Cerebellar nuclear complex (tissue), 1 donor: ENCODE measurements at regions not wholly inside any gene's neighbourhood (a gene's known extent, or its start where the extent isn't known, plus 50 kb on each side); places are given as distances from the start of the nearest gene placed in this dataset.

Experiments
- DNase-seq, 2 experiments: peaks; one replicate each; lab custom pipeline; 2025; lab: John Stamatoyannopoulos, UW

GRCh38 chr12:87160848-87161601, 868.2 kb downstream of the C12orf50 start:
- DNase-seq = no peak

DNA sequence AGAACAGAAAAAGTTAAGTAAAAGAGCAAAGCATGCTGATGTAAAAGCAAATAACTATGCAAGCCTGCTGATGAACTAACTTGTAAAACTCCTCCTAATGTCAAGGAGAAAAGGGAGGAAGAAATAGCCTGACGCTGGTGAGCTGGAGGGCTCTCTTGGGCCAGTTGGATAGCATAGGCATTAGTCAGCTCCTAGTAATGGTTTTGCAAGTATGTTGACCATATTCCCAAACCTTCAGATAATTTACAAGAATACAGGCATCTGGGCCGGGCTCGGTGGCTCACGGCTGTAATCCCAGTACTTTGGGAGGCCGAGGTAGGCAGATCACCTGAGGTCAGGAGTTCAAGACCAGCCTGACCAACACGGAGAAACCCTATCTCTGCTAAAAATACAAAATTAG, 871.4 kb downstream of the C12orf50 start:
- DNase-seq = no peak

- DNase-seq = no peak
Observed at GRCh38 chr12:87155621-87156020, 873.6 kb downstream of the C12orf50 start.

- no peak for DNase-seq
Observed at GRCh38 chr12:87152841-87153528, 876.2 kb downstream of the C12orf50 start.

DNA sequence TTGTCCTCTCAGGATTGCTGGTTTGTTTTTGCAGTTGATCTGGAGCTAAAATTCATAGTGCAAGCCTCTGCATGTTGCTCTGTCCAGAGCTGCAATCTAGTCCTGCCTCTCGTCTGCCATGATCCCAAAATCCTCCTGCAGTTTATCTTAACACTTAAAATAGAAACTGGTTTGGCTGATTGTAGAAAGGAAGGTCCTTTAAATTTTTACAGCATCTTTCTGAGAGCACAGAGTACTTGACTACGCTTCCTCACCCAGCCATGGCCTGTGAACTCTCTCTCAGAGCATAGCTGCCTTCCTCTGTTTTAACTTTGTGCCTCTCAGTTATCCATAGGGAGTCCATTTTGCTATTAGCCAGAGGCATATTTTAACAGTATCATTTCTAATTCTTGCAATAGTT, 877.1 kb downstream of the C12orf50 start:
- no peak for DNase-seq

DNA sequence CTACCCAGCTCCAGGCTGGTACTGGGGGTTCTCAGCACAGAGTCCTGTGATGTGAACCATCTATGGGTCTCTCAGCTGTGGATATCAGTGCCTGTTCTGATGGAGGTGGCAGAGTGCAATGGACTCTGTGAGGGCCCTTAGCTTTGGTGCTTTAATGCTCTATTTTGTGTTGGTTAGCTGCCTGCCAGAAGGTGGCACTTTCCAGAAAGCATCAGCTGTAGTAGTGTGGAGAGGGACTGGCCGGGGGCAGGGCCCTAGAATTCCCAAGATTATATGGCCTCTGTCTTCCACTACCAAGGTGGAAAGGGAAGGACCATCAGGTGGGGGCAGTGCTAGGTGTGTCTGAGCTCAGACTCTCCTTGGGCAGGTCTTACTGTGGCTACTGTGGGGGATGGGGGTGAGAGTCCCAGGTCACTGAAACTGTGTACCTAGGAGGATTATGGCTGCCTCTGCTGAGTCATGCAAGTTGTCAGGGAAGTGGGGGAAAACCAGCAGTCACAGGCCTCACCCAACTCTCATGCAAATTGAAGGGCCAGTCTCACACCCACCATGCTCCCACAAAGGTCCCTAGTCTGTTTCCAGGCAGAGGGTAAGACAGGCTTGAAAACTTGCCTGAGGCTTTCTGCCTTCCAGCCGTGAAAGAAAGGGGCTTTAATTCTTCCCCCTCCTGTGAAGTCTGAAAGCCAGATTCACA, 878.1 kb downstream of the C12orf50 start:
- DNase-seq = no peak

- DNase-seq = no peak
Observed at GRCh38 chr12:87142342-87142741, 886.2 kb upstream of the MGAT4C start.

- DNase-seq = no peak
Observed at GRCh38 chr12:87141091-87141490, 884.9 kb upstream of the MGAT4C start.

DNA sequence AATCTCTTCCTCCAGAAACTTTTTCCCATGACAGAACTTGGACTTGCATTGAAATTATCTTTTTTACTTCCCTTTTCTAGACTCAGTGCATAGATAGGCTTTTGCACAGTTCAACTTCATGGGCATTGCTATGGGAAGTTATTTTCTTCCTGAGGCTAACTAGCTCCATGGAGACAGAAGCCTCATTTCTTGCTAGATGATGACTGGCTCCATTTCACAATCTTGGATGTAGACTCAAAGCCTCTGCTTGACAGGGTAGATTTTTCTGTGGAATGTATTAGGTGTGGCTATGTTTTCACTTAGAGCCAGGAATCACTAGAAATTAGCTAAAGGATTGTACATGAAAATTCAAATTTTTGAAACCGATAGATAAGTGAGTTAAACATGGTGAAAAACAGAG, 884.1 kb upstream of the MGAT4C start:
- no peak for DNase-seq

DNA sequence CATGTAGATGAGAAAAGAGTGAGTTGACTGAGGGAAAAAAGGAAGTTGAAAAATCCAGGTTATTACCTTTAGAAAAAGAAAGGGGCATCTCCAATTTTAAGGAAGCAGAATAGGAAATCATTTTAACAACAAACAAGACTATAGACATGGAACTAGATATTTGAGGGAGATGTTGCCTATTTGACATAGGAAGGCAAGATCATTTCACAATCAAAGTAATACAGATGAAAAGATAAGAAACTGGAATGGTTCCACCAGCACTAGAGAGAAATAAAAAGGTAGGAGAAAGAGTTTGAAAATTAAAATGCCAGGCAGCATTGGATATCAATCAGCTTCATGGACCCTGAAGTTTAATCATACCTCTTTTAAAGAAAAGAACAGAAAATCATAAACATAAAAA, 881.0 kb upstream of the MGAT4C start:
- no peak for DNase-seq

- DNase-seq = no peak
Observed at GRCh38 chr12:87136330-87136976, 880.3 kb upstream of the MGAT4C start.

GRCh38 chr12:87127272-87127671, 871.1 kb upstream of the MGAT4C start:
- peak in 1 of 2 experiments; percentile 85 for DNase-seq

DNA sequence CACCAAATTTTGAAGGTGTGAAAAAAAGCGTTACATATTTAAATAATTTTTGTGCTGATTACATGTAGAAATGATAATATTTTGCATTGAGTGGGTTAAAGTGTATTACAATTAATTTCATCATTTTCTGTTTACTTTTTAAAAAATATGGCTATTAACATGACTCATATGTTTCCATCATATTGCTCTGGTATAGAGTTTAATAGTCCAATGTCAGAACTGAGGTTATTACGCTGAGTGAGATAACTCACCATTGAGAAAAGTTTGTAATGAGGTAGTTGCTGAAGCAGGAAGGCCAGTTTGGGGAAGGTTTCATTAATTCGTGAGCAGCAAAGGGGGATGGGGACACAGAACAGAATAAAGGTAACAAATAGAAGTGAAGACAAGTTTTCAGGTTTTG, 865.7 kb upstream of the MGAT4C start:
- no peak for DNase-seq

- DNase-seq = no peak
Observed at GRCh38 chr12:87120440-87120839, 864.2 kb upstream of the MGAT4C start.

- DNase-seq = no peak
Observed at GRCh38 chr12:87119713-87120112, 863.5 kb upstream of the MGAT4C start.

DNA sequence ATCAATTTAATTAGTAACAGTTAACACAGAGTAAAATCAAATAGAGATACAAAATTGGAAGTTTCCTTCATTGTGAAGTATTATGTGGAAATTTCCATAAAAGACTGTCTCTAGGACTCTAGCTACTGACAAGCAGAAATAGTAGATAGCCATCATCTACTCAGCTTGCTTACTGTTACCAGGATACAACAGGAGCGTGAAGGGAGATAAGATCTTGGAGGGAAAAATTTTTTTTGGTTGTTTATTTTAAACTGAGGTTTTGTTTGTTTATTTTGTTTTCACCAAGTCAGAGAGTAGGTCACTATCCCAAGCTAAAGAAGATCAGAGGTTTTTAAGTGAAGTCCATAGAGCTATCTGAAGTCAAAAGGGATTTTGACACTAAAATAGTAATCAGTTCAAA, 861.3 kb upstream of the MGAT4C start:
- no peak for DNase-seq

GRCh38 chr12:87116780-87117179, 860.6 kb upstream of the MGAT4C start:
- no peak for DNase-seq

DNA sequence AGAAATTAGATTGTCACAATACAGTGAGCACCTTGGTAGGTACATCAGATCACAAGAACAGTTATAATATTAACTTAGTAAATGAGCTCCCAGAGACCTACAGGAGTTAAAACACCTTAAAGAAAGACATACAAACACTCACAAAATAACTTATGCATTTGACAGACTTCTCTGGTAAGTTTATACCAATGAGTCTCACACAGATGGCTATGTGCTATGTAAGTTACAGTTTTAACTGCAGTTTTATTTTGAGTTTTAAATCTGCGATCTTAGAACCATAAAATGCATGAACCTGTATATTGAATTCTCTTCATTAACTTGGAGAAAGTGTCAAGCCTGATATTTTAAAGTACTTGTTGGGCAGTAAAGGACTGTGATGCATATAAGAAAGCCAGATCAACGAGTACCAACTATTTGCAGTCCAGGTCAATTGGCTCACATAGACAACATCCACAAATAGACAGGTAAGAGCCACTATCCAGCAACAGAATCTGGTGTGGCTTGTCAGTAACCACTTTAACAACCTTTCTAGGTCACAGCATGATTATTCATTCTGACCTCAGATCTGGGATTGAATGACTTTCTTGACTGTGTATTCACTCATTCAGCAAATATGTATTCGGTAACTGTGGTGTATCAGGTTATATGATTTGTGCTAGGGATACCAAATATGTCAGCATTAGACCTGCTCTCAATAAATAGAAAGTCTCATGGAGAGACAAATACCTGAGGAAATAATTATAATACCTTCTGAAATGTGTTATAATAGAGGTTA, 856.6 kb upstream of the MGAT4C start:
- DNase-seq = no peak

DNA sequence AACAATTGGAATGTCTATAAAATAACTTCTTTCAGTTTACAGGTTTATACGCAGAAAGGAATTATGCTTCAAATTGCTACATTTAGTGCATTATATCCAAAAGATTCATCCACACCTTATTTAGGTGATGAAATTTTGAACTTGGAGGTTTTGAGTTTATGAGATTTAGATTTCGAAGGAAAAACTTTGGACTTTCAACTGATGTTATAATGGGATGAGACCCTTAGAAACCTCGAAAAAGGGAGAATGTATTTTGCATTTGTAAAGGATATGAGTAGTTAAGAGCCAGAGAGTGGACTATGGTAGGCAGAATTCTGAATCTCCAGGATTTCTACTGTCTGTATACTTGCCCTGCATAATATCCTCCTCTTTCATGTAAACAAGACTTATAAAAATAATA, 851.6 kb upstream of the MGAT4C start:
- no peak for DNase-seq

- no peak for DNase-seq
Observed at GRCh38 chr12:87107270-87107669, 851.1 kb upstream of the MGAT4C start.

- DNase-seq = no peak
Observed at GRCh38 chr12:87096082-87096585, 839.9 kb upstream of the MGAT4C start.

DNA sequence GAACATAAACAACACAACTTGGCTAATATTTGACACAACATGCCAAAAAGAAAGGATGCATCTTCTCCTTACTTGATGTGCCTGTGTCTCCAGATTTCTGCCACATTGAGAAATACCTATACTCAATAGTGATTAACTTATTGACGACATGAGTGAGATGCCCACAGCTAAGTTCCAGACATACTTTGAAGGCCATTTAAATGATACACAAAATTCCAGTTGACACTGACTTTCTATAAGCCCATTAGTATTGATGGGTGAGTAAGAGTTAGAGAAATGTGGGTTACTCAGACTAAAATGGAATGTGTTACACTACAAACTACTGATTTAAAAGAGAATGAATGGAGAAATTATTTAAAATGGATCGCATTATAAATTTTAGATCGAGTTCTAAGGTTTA, 838.2 kb upstream of the MGAT4C start:
- no peak for DNase-seq
